Stimulated activated CD4-positive, alpha-beta T cell treated with anti-CD3 and anti-CD28 coated beads, Interleukin-2, amount 100 ng/mL, for 4 hours (primary cell): ENCODE measurements at regions not wholly inside any gene's neighbourhood (a gene's known extent, or its start where the extent isn't known, plus 50 kb on each side); places are given as distances from the start of the nearest gene placed in this dataset.

Experiments
- DNase-seq: peaks from one replicate; pipeline ENCODE4 v3.0.0-alpha.2; 2020; ENCODE audit warnings: low read depth

DNA sequence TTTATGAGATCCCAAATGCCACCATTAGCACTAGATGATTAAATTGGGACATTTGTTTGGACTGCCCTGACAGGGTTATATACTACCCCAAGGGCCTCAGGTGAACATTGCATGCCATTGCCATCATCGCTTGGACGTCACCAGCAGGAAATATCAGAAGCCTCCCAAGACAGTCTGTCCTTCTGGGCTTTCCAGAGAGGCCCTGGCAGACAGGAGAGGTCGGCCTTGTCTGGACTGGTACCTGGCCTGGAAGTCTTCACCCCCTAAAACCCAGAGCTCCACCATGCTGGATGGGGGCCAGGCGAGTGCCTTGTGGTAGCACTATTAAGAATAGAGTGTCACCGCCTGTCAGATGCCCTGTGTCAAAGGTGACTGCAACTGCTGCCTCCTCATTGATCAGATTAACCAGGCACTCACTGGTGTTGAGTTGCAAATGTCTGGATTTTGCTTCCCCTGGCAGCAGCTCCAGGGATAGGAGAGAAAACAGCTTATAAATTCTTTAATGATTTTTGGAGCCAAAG lies 324.1 kb upstream of the RASGRP1 start:
- DNase-seq = no peak

DNA sequence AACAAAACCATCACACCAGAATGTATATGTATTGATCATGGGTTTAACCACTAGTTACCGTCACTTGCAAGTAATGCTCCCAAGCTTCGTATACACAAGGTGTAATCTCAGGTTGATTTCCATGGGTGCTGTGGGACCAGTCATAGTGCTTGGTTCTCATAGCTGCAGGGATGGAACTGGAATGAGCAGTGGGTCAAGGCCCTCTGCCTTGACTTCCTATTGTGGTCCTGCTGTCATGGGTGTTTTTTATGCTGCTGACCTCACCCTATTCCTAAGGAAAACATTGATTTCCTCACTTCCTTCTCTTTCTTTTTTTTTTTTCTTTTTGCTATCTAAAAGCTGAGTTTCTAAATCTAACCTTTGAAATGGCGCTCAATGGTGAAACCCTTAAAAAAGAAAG lies 325.6 kb upstream of the RASGRP1 start:
- no peak for DNase-seq

DNA sequence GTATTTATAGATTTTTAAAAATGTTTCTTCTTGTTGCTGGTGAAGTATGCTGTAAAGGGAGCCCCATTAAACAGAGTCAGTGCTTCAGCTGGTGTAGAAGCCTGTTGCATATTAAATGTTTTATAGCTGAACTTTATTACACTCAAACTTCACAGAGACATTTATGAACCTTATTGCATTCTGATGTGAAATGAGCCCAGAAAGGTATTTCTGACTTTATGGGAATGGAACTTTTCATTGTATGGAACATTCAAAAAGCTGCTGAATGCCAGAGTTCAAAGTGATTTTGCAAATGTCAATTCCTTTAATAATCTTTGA lies 329.3 kb upstream of the RASGRP1 start:
- DNase-seq = no peak

DNA sequence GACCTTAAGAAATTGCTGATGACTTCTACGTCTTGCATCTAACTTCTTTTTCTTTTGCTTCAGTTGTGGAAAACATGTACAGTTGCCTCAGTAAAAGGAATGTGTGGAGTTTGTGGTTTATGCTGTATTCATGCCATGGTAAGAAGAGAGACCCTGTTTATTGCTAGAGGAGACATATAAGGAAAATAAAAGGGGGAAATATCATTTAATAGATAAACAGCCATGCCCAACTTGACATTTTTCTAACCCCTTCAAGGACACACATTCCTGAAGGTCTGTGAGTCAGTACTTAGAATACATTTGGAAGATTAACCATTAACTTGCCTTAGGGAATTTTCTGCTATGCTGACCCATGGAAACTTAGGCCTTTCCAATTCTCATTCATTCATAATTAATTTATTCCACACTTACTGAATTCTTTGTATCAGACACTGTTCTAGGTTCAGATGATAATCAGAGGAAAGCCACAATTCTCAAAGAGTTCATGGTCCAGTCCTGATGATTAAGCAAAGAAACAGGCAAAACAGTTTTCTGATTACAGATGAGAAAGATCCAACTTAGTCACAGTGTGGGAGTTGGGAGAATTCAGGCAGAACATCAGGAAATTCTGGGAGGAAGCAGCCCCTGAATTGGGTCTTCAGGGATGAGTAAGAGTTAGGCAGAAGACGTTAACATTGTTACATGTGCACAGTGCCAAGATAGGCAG lies 329.8 kb upstream of the RASGRP1 start:
- no peak for DNase-seq

DNA sequence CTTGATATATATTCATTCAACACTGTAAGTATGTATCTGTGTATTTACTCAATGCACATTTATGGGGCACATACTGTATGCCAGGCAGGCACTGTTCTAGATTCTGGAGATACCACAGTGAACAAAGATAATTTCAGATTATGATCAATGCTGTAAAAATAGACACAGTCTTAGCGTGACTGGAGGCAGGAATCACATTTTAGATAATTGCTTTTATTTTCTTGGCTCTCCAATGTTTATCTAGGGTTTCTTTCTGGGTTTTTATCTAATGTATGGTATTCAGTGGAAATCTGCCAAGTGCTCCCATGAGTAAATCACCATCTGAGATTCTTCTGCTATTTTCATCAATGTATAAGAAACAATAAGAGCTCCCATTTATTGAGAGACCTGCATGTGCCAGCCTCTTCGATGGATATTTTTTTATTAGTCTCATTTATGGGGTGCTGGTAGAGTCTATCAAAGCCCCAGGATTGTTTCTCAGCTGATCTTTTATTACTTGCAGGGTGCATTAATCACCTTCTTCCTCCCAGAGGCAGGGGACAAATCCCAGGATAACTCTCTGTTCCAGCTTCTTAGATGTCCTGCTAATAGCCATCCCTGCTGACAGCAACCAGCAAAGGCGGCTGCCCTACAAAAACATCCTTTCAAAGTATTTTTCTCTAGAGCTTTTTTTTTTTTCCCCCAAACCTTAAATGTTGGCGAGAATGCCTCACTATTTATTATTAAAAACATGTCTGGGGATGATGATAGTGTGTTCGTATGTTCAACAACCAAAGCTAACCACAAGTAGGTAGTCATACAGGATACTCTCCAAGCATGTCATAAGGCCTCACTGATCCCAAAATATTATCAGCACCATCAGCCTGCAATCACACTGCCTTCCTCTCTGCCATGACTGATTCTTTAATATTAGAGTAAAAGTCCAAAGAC lies 331.0 kb upstream of the RASGRP1 start:
- no peak for DNase-seq

DNA sequence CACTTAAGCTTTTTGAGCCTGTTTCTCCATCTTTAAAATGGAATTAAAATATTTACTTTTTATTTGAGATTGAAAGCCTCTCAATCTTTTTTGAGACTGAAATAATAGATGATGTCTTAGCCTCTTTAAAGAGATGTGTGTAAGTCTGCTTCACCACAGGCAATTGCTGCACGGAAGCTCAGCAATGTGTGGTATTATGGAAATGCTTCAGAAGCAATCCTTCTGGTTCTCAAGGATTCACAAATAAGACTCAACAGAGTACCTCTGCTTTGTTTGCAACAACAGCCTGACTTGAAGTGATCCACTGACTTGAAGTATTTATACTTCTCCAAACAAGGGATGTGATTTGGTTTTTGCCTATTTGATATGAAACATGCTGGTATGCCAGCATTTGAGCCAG lies 332.0 kb upstream of the RASGRP1 start:
- no peak for DNase-seq

DNA sequence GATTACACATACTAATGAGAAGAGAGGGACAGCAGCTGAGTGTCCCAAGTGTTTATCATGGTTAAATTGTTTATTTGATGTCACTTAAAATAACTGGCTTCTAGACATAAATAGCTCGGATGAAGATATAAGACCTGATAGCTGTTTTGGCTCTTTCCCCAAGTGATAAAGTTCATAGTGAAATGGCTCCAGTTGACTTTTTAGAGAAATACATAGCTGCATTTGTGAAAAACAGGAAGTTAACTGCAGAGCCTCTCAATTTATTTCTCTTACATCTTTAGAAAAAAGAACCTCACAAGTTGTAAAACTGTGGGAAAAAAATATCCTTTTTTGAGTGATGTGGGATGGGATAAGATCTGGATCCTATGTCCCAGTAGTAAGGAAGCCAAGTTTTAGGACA lies 332.9 kb upstream of the RASGRP1 start:
- no peak for DNase-seq

DNA sequence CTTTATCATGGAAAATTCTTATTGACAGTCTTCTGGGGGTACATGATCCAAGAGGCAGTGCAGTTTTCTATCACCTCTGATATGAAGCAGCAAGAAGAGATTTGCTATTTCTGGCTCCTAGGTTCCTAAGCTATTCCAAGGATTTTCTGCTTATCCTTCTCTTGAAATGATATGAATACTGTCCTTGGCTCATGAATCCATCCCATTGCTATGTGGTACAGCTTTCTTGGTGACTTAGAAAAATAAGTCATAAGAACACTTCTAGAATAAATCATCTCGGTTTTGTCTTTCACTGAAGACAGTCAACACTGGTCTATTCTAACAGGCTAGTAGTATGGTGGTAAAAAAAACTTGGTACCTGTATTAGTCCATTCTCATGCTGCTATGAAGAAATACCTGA lies 333.6 kb upstream of the RASGRP1 start:
- DNase-seq = no peak

DNA sequence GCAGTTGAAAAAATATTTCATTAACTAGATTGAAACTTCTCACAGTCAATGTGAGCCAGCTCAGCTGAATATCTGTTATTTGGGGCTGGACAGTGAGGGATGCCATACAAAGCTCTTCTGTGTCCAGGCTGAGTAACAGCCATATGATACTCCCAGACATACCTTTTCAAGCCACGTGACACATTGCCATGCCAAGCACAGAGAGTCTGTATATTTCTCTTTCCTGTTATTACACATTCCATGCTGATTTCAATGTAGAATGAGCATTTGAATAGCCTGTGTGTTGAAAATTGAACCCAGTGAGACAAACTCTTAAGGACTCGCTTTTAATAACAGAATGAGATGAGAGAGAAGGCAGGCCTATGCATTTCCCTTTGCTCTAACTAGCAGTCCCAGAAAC lies 334.7 kb upstream of the RASGRP1 start:
- no peak for DNase-seq

DNA sequence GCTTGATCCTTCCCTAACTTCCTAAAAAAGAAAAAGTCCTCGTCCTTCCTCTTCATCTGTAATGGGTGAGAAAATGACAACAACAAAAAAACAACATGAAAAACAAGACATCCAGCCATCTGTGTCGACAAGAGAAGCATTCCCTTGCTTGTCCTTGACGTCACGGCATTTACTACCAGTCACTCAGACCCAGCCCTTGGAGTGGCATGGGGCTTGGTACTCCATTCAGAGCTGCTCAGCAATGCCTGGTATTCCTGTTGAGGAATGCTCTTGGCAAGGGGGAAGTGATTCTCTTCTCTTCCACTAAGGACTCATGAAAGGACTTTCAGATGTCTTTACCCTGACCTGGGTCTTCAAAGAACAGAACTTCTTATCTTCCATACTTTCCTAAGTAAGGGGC lies 339.7 kb upstream of the RASGRP1 start:
- no peak for DNase-seq

DNA sequence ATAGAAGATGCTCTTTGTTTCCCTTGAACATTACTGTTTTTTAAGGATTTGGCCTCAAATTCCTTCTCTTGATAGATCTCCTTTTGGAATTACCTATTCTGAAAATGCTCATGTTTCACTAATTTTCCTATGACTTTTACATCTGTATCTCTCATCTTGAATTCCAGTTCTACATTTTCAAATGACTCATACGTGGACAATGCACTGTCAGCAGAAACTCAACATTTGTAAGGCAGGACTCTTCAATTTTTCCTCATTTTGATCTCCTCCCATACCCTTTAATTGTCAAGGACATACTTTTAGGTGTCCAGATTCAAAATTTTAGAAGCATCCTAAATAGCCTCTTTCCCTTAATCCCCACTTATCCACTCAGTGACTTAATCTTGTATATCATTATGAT lies 341.0 kb upstream of the RASGRP1 start:
- DNase-seq = no peak

DNA sequence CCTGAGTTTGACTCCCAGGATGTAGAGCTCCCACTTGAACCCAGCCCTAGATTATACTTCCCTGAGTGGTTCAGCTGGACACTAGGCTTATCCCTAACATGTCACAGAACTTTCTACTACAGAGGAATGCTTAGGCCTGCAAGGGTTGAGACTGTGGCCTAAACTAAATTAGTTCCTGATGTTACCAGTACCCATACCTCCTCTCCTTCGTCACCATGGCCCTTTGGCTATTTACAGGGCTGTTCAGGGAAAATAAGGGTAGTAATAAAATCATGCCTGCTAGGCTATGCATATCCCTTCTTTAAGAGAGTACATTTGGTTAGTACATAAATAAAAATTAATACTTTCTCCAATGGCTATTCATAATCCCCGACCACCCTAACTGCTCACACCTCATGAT lies 356.4 kb upstream of the RASGRP1 start:
- no peak for DNase-seq

DNA sequence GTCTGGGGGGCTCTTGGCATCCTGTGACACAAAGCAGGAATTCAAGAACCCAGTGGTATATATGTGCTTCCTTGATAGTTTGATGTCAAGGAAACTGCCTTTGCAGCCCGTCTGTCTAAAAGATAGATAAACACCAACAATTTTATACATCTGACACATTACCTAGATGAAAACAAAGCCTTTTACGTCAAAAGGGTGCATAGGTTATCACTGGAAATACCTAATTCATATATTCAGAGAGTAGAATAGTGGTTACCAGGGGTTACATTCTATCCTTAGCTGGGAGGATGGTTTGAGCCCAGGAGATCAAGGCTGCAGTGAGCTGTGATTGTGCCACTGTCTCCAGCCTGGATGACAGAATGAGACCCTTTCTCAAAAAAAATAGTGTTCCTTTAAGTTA lies 356.9 kb upstream of the RASGRP1 start:
- no peak for DNase-seq

DNA sequence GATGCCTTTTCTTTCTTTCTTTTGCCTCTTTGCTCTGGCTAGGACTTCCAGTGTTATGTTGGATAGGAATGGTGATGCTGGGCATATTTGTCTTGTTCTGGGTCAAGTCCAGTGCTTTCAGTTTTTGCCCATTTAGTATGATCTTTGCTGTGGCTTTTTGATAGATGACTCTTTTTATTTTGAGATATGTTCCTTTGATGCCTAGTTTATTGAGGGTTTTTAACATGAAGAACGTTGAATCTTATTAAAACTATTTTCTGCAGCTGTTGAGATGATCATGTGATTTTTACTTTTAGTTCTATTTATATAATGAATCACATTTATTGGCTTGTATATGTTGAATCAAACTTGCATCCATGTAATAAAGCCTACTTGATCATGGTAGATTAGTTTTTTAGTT lies 363.8 kb upstream of the RASGRP1 start:
- DNase-seq = no peak

DNA sequence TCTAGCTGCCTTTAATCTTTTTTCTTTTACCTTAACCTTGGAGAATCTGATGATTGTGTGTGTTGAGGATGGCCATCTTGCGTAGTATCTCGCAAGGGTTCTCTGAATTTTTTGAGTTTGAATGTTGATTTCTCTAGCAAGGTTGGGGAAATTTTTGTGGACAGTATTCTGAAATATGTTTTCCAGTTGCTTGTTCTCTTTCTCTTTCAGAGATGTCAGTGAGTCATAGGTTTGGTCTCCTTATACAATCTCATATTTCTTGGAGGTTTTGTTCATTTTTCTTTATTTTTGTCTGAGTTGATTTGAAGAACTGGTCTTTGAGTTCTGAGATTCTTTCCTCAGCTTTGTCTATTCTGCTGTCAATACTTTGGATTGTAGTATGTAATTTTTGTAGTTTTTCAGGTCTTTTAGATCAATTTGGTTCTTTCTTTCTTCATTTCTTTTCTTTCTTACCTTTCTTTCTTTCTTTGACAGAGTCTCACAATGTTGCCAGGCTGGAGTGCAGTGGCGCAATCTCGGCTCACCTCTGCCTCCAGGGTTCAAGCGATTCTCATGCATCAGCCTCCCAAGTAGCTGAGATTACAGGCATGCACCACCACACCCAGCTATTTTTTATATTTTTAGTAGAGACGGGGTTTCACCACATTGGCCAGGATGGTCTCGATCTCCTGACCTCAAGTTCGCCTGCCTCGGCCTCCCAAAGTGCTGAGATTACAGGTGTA lies 366.4 kb upstream of the RASGRP1 start:
- DNase-seq = no peak

DNA sequence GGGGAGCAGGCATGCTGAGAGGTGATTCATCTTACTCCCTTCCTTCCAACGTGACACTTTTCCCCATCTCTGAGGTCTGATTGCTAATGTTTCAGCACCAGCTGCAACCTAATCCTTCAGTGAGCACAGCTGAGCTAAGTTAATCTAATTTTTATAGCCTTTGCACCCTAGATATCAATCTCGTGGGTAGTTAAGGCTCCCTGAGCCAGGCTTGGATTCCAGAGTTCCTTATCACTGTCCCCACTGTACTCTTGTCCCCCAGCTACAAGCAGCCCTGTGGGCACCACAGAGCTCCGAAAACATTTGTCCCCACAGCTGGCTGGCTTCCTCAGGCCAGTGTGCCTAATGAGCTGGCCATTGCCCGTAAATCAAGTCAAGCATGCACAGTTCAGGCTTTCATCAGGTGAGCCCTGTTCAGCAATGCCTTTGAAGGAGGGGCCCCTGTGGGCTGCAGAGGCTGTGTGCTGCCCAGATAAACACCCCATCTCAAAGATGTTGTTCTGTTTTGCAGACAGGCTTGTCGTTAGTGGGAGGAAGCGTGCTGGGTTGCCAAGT lies 376.9 kb upstream of the RASGRP1 start:
- no peak for DNase-seq

DNA sequence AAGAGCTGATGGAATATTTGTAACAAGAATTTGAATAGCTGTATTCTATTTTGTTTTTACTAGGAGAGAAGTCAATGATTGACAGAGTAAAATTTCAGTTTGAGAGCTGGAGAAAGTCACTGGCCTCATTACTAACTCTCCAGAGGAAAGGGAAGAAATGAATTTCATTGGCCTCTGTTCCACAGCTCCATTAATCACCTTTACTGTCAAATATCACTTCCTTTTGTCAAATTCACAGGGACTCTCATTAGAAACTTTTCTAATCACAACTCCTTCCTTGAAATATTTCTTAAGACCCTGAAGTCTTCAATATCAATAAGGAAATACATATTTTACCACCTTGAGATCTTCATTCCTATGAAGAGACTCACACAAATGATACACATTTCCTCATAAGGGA lies 379.9 kb upstream of the RASGRP1 start:
- no peak for DNase-seq

DNA sequence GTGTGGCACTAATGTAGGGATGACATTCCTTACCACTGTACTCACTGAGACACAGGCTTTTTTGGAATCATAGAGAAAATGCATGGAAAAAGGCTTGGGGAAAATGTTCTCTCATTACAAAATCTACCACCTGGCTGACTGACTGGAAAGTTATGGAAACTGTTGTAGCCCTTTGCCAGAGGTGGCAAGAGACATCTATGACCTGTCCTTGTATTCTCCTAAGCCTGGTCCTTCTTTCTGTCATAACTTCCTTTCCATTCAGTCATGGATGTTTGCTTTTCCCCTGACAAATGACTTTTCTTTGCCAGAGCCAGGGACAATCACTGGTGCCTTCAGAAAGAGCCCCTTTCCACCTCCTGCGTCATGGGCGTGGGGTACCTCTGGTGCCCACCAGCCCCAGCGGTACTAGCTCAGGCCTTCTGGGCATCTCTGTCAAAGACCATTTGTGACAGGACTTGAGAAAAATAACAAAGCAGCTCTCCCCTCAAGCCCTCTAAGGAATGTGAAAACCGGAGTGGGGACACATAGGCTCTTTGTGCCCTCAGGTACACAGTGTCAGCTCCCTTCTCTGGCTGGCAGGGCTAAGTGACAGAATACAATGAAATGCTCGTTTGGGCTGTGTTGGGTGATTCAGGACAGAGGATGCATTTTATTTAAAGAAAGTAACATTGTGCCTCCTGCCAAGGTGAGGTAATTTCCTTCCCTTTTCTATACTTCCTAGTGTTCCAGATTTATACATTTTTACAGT lies 381.1 kb upstream of the RASGRP1 start:
- no peak for DNase-seq

DNA sequence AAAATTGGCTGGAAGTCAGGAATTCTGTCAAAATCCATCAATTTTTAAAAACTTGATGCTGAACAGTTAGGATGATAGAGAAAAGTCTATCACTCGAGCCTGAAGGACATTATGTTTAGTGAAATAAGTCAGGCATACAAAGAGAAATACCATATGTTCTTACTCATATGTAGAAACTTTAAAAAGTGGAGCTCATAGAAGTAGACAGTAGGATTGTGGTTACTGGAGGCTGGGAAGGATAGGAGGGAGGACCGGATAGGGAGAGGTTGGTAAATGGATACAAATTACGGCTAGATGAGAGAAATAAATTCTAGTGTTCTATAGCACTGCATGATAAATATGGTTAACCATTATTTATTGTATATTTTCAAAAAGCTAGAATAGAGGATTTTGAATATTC lies 389.5 kb upstream of the RASGRP1 start:
- no peak for DNase-seq

DNA sequence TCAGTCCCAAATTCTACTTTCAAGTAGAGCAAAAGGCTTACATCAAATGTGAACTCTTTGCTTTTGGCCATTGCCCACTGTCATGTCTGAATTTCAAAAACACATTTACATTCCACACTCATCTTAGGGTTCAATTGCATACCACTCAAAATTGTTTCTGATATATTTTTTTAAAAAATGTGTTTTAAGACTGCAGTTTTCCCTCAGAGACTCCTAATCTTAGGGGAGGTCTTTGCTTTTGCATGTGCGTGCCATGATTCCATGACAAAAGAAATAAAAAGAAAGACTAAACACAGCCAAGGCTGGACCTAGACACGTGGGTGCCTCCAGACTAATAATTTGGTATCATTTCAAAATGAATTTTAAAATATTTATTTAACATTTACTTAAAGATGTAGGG lies 396.8 kb upstream of the RASGRP1 start:
- no peak for DNase-seq

DNA sequence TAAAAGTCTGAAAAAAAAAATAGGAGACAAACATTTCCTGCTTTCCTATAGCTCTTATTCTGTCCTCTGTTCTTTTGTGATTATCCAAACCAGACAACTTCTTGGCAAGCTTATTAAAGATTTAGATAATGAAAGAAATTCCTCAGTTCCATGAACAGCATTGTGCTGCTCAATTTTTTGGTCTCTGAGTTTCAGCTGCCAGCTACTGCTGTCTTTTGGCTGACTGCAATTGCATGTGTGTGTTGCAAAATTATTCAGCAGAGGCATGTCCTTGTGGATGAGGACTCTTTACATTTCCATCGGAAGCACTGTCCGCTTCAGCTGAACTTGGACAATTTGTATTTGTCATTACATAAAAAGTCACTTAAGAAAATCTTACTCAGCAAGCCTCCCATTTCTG lies 397.3 kb upstream of the RASGRP1 start:
- DNase-seq = no peak

DNA sequence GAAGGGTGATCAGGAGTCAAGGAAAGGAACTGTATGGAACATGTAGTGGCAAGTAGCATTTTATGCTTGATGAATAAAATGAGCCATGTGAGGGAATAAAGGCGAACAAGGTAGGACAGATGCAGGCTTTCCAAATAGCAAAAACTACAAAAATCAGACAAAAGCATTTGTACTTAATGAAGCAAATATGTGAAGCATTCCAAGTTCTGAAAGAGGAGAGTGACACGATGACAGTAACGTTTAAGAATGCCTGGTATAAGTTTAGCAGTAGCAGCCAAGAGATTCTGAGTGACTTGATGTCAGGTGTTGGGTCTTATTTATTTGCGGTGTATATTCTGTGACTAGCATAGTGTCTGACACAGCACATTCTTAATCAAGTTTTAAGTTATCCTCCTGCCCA lies 408.2 kb upstream of the RASGRP1 start:
- no peak for DNase-seq
